Muscle of leg (tissue), 3 donors: ENCODE measurements at regions not wholly inside any gene's neighbourhood (a gene's known extent, or its start where the extent isn't known, plus 50 kb on each side); places are given as distances from the start of the nearest gene placed in this dataset.

Experiments used
- DNase-seq: peaks from one replicate; pipeline ENCODE4 v3.0.0; 2013
- H3K27ac ChIP-seq: one replicate; pipeline ENCODE4 v1.5.1; 2013; ENCODE audit warnings: mild to moderate bottlenecking, low read length, control low read depth
- H3K27me3 ChIP-seq: one replicate; pipeline ENCODE4 v1.6.1; 2013; ENCODE audit warnings: low read length; ENCODE audit not compliant: control insufficient read depth, insufficient read depth
- H3K36me3 ChIP-seq: one replicate; pipeline ENCODE4 v1.6.1; 2013; ENCODE audit warnings: low read length; ENCODE audit not compliant: control insufficient read depth, insufficient read depth
- H3K4me1 ChIP-seq: one replicate; pipeline ENCODE4 v1.6.1; 2013; ENCODE audit warnings: low read length; ENCODE audit not compliant: control insufficient read depth, insufficient read depth
- H3K4me3 ChIP-seq: one replicate; pipeline ENCODE4 v1.5.1; 2013; ENCODE audit warnings: low read length, control low read depth
- H3K9me3 ChIP-seq: replicated peaks from 2 replicates; pipeline ENCODE4 v1.6.1; 2013; ENCODE audit warnings: low read depth, low read length; ENCODE audit not compliant: control insufficient read depth
- WGBS: methylation state at CpG from one replicate; pipeline ENCODE4 v1.1.5; 2013; ENCODE audit warnings: missing lambda C conversion rate; ENCODE audit not compliant: insufficient coverage; 5-methylcytosine and 5-hydroxymethylcytosine counted together

GRCh38 chr15:89421219-89421618, 75.2 kb downstream of the RHCG start:
- 28% methylated on average over 10 of the region's 12 CpGs for WGBS
- Histone ChIP-seq H3K9me3 (no peaks in the 10 kb centered on the region), H3K4me3 (no peak overlapping the region), H3K27me3 (peaks cover 71% of the 10 kb centered on the region), H3K36me3 (no peaks in the 10 kb centered on the region), H3K27ac (no peak overlapping the region), H3K4me1 (no peaks in the 10 kb centered on the region)
- DNase-seq = no peak

- no peak overlapping the region for H3K4me3 ChIP-seq
- no peaks in the 10 kb centered on the region for H3K9me3 ChIP-seq
- peak; percentile 64 for DNase-seq
- H3K27me3 ChIP-seq = peaks cover 80% of the 10 kb centered on the region
- WGBS = 0% methylated on average over 9 of the region's 17 CpGs
- H3K27ac ChIP-seq = no peak overlapping the region
- H3K4me1 ChIP-seq = no peaks in the 10 kb centered on the region
- no peaks in the 10 kb centered on the region for H3K36me3 ChIP-seq
These were observed 76.9 kb downstream of the RHCG start for GRCh38 chr15:89419370-89419984.

DNA sequence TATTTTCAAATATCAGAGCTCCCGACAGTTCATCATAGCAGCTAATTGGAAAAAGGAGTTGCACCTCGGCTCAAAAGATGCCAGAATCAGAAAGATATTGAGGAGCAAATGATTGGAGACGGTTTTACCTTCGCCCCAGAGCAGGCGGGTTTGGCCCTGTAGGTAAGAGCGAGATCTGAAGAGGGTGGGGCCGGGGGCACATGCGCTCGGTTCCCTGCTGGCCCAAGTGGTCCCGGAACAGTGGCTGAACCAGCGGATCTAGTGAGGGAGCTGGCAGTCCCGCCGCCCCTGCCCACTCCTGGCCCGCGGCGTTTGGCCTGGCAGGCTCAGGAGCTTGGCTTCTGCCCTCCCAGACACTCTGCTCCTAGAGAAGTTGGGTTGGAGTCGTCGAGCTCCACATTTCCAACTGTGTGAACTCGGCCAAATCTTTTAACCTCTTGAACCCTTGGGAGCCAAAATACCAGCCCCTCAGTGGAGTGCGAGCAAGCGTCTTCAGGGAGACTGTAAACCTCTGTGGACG, 79.1 kb downstream of the RHCG start:
- Histone ChIP-seq H3K9me3 (no peaks in the 10 kb centered on the region), H3K27me3 (peaks cover 87% of the 10 kb centered on the region), H3K36me3 (no peaks in the 10 kb centered on the region), H3K27ac (no peak overlapping the region), H3K4me3 (no peak overlapping the region), H3K4me1 (no peaks in the 10 kb centered on the region)
- 26% methylated on average over 20 of the region's 22 CpGs for WGBS
- no peak for DNase-seq

DNA sequence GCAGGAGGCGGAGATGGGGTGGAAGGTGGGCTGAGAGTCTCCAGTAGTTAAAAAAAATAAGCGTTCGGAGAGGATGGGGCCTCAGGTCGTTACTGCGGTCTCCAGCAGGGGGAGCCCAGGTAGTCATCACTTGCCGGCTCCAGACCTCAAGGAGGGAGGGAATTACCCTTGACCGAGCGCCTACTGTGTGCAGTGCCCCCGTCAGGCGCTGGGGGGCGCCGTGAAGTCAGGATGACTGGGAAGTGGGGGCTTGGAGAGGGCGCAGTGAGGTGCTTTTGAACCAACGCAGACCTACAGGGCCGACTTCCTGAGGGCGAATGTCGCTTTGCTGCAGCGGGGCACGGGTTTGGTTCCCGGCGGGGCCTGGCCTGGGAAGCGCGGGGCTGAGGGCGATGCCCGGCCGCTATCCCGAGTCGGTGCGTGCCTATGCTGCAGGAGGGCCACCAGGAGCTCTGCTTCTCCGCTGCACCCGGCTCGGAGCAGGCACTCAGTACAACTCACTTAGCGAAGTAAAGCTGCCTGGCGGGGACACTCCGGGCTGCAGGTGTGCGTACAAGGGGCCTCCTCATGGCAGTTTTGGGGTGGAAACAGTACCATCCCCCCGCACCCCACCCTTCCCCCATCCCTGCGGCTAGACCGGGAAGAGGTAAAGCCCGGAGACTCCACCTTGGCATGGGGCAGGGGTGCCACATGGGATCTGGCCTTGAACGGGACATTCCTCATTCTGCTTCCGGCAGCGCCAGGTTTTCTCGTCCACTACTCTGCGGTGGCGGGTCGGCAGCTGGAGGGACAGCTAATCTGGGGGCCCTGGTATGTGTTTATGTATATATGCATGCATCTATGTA, 79.8 kb downstream of the RHCG start:
- Histone ChIP-seq H3K4me1 (no peaks in the 10 kb centered on the region), H3K27ac (no peak overlapping the region), H3K27me3 (peaks cover 90% of the 10 kb centered on the region), H3K4me3 (no peak overlapping the region), H3K9me3 (no peaks in the 10 kb centered on the region), H3K36me3 (no peaks in the 10 kb centered on the region)
- peak; percentile 30 for DNase-seq
- under 1% methylated on average over 33 of the region's 47 CpGs for WGBS

- WGBS = no CpG with 5 or more reads among the region's 3 CpGs
- DNase-seq = no peak
- peaks cover 97% of the 10 kb centered on the region for H3K27me3 ChIP-seq
These were observed 79.9 kb upstream of the POLG start for GRCh38 chr15:89414571-89414970.

DNA sequence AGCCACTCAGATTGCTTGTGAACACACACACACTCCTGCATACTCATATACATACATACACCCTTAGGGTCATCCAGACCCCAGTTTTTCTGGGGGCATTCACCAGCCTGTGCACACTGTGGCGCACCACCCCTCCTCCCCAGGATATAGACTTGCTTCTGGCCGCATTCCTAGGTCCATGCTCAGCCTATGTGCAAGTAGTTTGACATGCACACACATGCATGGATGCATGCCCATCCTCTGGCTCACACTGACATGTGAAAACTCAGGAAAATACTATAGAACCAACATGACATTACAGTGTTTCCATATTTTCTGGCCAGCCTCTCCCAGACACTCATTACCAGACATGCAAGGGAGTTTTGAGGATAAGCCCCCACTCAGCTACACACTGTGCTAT, 79.3 kb upstream of the POLG start:
- 42% methylated on average over 2 of the region's 2 CpGs for WGBS
- no peak overlapping the region for H3K27ac ChIP-seq
- no peak for DNase-seq
- H3K4me3 ChIP-seq = no peak overlapping the region
- peaks cover 97% of the 10 kb centered on the region for H3K27me3 ChIP-seq
- peaks cover 4% of the 10 kb centered on the region for H3K4me1 ChIP-seq
- no peaks in the 10 kb centered on the region for H3K9me3 ChIP-seq
- no peaks in the 10 kb centered on the region for H3K36me3 ChIP-seq

More at GRCh38 chr15:89414571-89414970, 79.9 kb upstream of the POLG start:
- no peaks in the 10 kb centered on the region for H3K4me1 ChIP-seq
- no peak overlapping the region for H3K27ac ChIP-seq
- no peak overlapping the region for H3K4me3 ChIP-seq
- H3K36me3 ChIP-seq = no peaks in the 10 kb centered on the region
- no peaks in the 10 kb centered on the region for H3K9me3 ChIP-seq

DNA sequence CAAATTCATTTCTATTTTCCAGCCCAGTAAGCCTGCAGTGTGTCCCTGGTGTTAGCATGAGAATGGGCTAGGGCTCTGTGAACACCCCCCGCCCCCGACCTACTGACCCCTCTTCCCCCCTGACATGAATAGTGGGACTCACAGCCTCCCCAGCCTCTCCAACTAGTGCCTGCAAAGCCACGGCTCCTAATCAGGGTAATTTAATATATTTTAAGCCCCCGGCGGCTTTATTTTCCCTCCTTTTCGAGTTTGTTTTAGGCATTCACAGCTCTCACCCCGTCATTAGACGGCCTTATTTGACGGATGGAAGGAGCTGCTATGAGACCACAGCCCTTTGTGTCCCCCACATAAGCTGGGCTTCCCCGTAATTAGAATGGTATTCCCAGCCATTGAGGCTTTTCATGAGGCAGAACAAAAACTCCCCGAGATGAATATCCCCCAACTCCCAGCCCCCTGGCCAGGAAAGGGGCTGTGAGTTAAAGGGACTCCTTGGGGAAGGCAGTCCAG, 78.3 kb upstream of the POLG start:
- Histone ChIP-seq H3K36me3 (no peaks in the 10 kb centered on the region), H3K4me1 (peaks cover 12% of the 10 kb centered on the region), H3K4me3 (no peak overlapping the region), H3K27me3 (peaks cover 97% of the 10 kb centered on the region), H3K9me3 (no peaks in the 10 kb centered on the region), H3K27ac (no peak overlapping the region)
- no peak for DNase-seq
- WGBS = 20% methylated on average over 1 of the region's 11 CpGs

GRCh38 chr15:89410039-89410435, 75.4 kb upstream of the POLG start:
- no peak for DNase-seq
- Histone ChIP-seq H3K27ac (no peak overlapping the region), H3K9me3 (no peaks in the 10 kb centered on the region), H3K36me3 (no peaks in the 10 kb centered on the region), H3K4me3 (no peak overlapping the region), H3K4me1 (peaks cover 12% of the 10 kb centered on the region), H3K27me3 (peaks cover 100% of the 10 kb centered on the region)
- WGBS = 5% methylated on average over 11 of the region's 19 CpGs

DNA sequence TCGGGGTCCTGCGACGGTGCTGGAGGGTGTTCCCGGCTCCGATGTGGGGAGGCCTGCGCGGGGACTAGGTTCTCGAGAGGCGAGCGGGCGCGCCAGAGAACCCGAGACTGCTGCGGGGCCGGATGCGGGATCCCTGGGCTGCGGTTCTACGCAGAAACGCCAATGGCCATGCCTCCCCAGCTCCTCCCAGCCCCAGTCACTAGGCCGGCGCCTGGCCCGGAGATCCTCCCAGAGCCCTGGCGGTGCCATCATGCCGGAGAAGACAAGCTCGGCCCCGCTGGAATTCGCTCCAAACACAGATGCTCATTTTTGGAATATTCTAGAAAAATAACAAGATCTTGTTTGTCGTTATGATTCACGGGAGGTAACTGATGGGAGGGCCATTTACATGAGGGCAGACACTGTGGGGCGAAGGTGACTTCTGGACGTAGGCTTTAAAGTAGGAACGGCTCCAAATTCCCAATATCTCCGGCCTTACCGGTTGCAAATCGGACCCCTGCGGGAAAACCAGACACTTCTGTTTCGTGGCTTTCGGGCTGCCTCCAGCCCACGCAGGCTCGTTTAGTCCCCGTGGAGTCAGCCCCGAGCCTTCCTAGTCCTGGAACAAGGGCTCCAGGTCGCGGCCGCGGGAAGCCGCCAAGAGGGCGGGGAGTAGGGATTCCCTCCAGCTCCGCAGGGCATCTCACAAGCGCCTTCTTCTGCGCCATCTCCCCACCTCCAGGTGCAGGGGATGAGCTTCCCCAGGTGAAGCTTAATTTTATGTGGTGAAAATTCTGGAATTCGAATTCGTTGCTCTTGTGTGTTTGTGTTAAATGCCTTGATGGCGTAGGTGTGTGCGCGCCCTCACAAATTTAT, 74.8 kb upstream of the POLG start:
- WGBS = 4% methylated on average over 39 of the region's 56 CpGs
- Histone ChIP-seq H3K4me3 (no peak overlapping the region), H3K4me1 (peaks cover 12% of the 10 kb centered on the region), H3K27ac (no peak overlapping the region), H3K27me3 (peaks cover 100% of the 10 kb centered on the region), H3K36me3 (no peaks in the 10 kb centered on the region), H3K9me3 (no peaks in the 10 kb centered on the region)
- DNase-seq = no peak
